Glomerular visceral epithelial cell (primary cell): ENCODE measurements at regions not wholly inside any gene's neighbourhood (a gene's known extent, or its start where the extent isn't known, plus 50 kb on each side); places are given as distances from the start of the nearest gene placed in this dataset.

Source experiments
- DNase-seq: peaks from one replicate; pipeline ENCODE4 v3.0.0-alpha.2; 2016; ENCODE audit errors: extremely low spot score

GRCh38 chr10:21092683-21093524 lies 195.8 kb upstream of the NEBL start:
- no peak for DNase-seq

- DNase-seq: no peak
Measured at GRCh38 chr10:21090609-21091082, 193.5 kb upstream of the NEBL start.

GRCh38 chr10:21087476-21087875 lies 190.4 kb upstream of the NEBL start:
- DNase-seq: no peak

GRCh38 chr10:21084700-21085099 lies 187.6 kb upstream of the NEBL start:
- peak; percentile 47 for DNase-seq

GRCh38 chr10:21083861-21084260 lies 186.8 kb upstream of the NEBL start:
- DNase-seq: no peak

GRCh38 chr10:21082206-21082605 lies 185.1 kb upstream of the NEBL start:
- no peak for DNase-seq

- DNase-seq: no peak
Measured at GRCh38 chr10:21080261-21080660, 183.2 kb upstream of the NEBL start.

GRCh38 chr10:21079330-21079658 lies 182.2 kb upstream of the NEBL start:
- DNase-seq: no peak

GRCh38 chr10:21078410-21079329 lies 181.6 kb upstream of the NEBL start:
- DNase-seq: peak; percentile 61

GRCh38 chr10:21077681-21078080 lies 180.6 kb upstream of the NEBL start:
- no peak for DNase-seq

- no peak for DNase-seq
Measured at GRCh38 chr10:21076381-21076780, 179.3 kb upstream of the NEBL start.

GRCh38 chr10:21075880-21076279 lies 178.8 kb upstream of the NEBL start:
- DNase-seq: no peak

GRCh38 chr10:21071001-21071673 lies 174.0 kb upstream of the NEBL start:
- DNase-seq: no peak

- no peak for DNase-seq
Measured at GRCh38 chr10:21069929-21070700, 173.0 kb upstream of the NEBL start.

GRCh38 chr10:21069278-21069677 lies 172.2 kb upstream of the NEBL start:
- DNase-seq: no peak

- DNase-seq: no peak
Measured at GRCh38 chr10:21068026-21068656, 171.0 kb upstream of the NEBL start.

- DNase-seq: no peak
Measured at GRCh38 chr10:21065621-21066248, 168.6 kb upstream of the NEBL start.

GRCh38 chr10:21061982-21062381 lies 164.9 kb upstream of the NEBL start:
- no peak for DNase-seq

GRCh38 chr10:21061184-21061583 lies 164.1 kb upstream of the NEBL start:
- DNase-seq: no peak

GRCh38 chr10:21060626-21061025 lies 163.5 kb upstream of the NEBL start:
- DNase-seq: no peak
